Ureter (tissue), 1 donor: ENCODE measurements at regions not wholly inside any gene's neighbourhood (a gene's known extent, or its start where the extent isn't known, plus 50 kb on each side); places are given as distances from the start of the nearest gene placed in this dataset.

Experiments
- DNase-seq: peaks from one replicate; pipeline ENCODE4 v3.0.0-alpha.2; 2020; ENCODE audit warnings: low spot score
- donor health status: DM: yes; HTN: yes; CAD: no.

- DNase-seq, result no peak
Observed at GRCh38 chr7:96410126-96410839, 88.4 kb upstream of the SLC25A13 start.

DNA sequence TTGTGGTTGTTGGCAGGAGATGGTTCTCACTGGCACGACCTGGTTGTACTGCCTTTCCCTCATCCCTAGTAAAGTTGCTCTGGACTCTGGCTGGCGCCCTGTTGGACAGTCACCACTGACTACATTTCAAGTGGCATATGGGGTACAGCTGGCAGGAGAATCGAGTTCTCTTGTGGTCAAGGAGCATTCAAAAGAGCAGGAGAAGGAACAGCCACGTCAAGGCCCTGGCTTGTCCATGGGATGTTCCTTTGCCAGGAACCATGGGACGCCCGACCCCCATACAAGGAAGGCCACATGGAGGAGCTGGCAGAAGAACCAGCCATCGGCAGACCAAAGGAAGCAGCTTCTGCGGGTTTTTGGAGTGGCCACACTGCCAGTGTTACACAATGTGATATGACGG, 87.0 kb upstream of the SLC25A13 start:
- no peak for DNase-seq

DNA sequence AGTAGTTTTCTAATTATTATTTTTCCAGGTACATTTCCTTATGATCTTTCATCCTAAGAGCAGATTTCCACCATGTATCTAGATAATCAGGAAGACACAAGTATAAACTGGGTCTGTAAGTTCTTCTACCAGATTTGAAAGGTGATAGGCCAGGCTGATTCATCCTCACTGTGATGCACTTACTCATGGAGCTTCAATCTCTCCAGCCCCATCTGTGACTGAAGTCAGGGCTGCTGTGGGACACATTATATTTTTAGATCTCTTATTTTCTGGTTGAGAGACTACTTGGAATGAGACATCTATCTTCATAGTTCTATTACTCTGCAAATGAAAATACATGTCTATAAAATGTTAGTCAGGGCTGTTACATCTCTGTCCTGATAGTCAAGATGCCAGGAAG, 85.5 kb upstream of the SLC25A13 start:
- DNase-seq, result no peak

DNA sequence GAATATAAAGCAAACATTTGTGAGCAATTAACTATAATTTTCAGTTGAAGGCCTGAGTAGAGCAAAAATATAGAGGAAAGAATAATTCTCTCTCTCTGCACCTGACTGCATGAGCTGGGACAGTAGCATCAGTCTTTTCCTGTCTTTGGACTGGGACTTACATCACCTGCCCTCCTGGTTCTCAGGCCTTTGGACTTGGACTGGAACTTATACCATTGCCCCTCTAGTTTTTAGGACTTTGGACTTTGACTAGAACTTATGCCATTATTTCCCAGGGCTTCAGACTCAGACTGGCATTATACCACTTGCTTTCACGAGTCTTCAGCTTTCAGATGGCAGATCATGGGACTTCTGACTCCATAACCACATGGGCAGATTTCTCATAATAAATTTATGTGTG, 81.0 kb upstream of the SLC25A13 start:
- DNase-seq, result no peak

GRCh38 chr7:96401200-96401599, 79.3 kb upstream of the SLC25A13 start:
- DNase-seq, result no peak

- no peak for DNase-seq
Observed at GRCh38 chr7:96400518-96400917, 78.6 kb upstream of the SLC25A13 start.

GRCh38 chr7:96400001-96400400, 78.1 kb upstream of the SLC25A13 start:
- no peak for DNase-seq

DNA sequence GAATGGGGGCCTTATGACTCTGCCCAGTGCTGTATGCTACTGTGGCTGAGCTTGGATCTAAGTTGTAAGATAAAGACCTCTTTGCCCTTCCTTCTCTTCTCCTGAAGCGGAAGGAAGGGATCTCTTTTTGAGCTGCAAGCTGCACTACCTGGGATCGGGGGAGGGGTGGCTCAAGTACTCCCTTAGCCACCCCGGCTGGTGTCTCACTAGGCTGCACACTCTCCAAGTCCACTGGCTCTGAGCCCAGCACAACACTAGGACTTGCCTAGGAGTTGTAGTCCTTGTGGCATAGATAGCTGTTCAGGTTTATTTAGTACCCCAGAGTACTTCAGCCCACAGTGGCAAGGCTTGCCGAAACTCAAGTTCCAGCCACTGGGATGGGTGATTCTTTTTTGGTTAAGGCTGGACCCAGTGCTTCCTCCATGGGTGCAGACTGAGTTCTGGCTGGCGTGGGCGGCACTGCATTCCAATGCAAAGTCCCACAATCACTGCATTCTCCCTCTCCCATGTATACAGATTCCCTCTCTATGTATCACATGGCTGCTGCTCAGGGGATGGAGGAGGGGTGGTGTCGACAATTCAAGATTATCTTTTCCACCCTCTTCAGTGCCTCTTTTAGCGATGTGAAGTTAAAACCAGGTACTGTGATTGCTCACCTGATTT, 76.2 kb upstream of the SLC25A13 start:
- DNase-seq, result no peak

DNA sequence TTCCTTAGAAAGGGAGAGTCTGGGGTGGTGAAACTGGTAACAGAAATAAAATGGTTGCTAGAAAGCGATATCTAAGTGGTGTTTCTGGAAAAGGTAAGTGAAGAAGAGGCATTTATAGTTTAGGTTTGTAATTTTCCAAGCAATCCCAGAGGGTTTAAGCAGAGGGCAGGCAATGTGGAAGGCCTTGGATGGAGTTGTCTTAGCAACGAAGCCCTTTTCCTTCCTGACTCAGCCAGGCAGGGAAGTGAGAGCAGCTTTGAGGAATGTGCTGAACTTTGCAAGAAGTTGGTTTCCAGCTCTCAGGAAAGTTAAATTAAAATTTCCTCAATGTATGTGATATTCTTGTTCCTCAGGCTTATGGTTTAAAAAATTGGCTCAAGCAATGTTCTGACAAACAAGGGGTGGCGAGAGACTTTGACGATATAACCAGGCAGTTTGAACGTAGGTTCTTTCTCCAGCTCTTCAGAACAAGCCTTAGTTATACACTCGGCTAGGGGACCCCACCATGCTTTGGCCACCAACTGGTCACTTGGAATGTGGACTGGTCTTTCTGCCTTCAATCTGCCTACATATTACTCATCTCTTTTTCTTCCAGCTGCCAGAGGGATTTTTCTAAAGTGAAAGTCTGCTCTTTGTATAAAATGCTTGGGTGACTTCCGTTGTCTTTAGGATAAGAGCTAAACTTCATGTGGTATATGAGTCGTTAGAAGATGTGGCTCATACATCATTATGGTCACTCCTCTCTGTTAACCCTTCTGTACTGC, 66.9 kb upstream of the SLC25A13 start:
- no peak for DNase-seq

DNA sequence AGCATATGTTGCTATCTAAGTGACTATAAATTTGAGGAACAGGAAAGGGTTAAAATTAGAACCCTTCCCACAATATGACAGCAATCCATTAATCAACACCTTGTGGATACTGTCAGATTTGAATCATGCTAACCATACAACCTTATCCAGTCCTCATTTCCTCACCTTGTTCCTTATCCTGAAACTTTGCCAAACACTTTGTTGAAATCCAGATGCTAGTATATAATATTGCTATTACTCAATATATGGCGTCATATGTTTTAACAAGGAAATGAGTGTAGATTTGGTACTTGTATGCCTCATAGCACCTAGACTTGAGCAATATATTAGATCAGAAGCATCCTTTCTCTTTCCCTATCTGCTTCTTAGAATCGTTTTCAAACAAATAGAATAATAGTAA, 66.3 kb upstream of the SLC25A13 start:
- DNase-seq, result no peak

DNA sequence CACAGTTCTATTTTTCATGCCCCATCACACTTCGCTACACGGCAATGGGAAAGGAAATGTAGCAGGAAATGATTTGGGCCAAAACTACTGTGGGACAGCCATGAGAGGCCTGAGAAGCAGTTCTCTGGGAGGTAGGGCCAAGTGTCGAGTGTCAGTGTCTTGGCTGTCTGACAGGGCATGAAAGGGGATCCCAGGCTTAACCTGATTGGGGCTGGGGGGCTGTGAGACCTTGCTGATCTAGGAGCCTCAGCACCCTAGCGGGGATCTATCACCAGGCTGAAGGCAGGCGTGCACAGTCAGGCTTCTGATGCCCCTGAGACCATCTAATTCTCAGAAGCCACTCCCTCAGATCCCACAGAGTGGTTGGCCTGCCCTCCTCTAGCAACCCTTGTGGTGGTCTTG, 58.2 kb upstream of the SLC25A13 start:
- no peak for DNase-seq

GRCh38 chr7:96377399-96377798, 55.5 kb upstream of the SLC25A13 start:
- no peak for DNase-seq
